OCI-LY3 (cell line): ENCODE measurements at regions not wholly inside any gene's neighbourhood (a gene's known extent, or its start where the extent isn't known, plus 50 kb on each side); places are given as distances from the start of the nearest gene placed in this dataset.

Experiments
- CTCF ChIP-seq: fragments of 200-600, 300-600 bp; sonication (generic); IDR thresholded peaks from 2 replicates; pipeline ENCODE4 v1.5.1; 2014; ENCODE audit warnings: antibody characterized with exemption, low read length, low read depth
- EZH2phosphoT487 ChIP-seq: fragments of 200-600 bp; shearing (Covaris generic); IDR thresholded peaks from 2 replicates; pipeline ENCODE4 v1.6.1; 2018; ENCODE audit warnings: antibody characterized with exemption, mixed run types, low read depth

- no peak for TF ChIP-seq CTCF
- no peak for TF ChIP-seq EZH2phosphoT487
These were observed 118.0 kb upstream of the RPL34 start for GRCh38 chr4:108502356-108502755.
